A673 (cell line): ENCODE measurements at regions not wholly inside any gene's neighbourhood (a gene's known extent, or its start where the extent isn't known, plus 50 kb on each side); places are given as distances from the start of the nearest gene placed in this dataset.

Experiments
- BruUV-seq: library from RNA; stranded (reverse); fragments of 400-500 nt; replicated peaks from 2 replicates; lab custom pipeline; 2021; lab: Mats Ljungman, UMichigan
- CTCF ChIA-PET: fragments of 300-600 bp; sonication (Branson Sonifier 250); formaldehyde crosslinking; loops from one replicate; lab custom pipeline; 2022; ENCODE audit warnings: antibody characterized with exemption; lab: Charles Lee
- POLR2A ChIA-PET: fragments of 300-600 bp; sonication (Branson Sonifier 250); formaldehyde crosslinking; loops from one replicate; lab custom pipeline; 2022; ENCODE audit warnings: antibody characterized with exemption; ENCODE audit not compliant: low non-redundant PET; lab: Charles Lee
- DNase-seq: peaks from one replicate; pipeline ENCODE4 v3.0.0-alpha.2; 2015; ENCODE audit warnings: low spot score
- H3K27ac ChIP-seq: fragments of 200-600 bp; sonication (generic); 2 replicates; pipeline ENCODE4 v1.5.1; 2016; ENCODE audit warnings: mixed run types, low read depth, mild to moderate bottlenecking, mixed read lengths, antibody characterized with exemption, low read length; ENCODE audit not compliant: poor library complexity, severe bottlenecking
- H3K27me3 ChIP-seq: fragments of 200-600 bp; sonication (generic); replicated peaks from 2 replicates; pipeline ENCODE4 v1.6.1; 2017; ENCODE audit warnings: mixed run types, low read depth, mild to moderate bottlenecking, mixed read lengths, antibody characterized with exemption, low read length; ENCODE audit not compliant: insufficient read depth, poor library complexity
- H3K36me3 ChIP-seq: fragments of 200-600 bp; sonication (generic); 2 replicates; pipeline ENCODE4 v1.6.1; 2016; ENCODE audit warnings: mixed run types, mild to moderate bottlenecking, mixed read lengths, antibody characterized with exemption, low read length; ENCODE audit not compliant: insufficient read depth, poor library complexity, severe bottlenecking
- H3K4me1 ChIP-seq: fragments of 200-600 bp; sonication (generic); 2 replicates; pipeline ENCODE4 v1.6.1; 2017; ENCODE audit warnings: mixed run types, mild to moderate bottlenecking, mixed read lengths, antibody characterized with exemption, low read length; ENCODE audit not compliant: insufficient read depth, poor library complexity, severe bottlenecking
- H3K4me3 ChIP-seq: fragments of 200-600 bp; sonication (generic); 2 replicates; pipeline ENCODE4 v1.5.1; 2016; ENCODE audit warnings: low read depth, mixed run types, mild to moderate bottlenecking, mixed read lengths, low read length; ENCODE audit not compliant: poor library complexity, severe bottlenecking
- H3K9me3 ChIP-seq: fragments of 200-600 bp; sonication (generic); 2 replicates; pipeline ENCODE4 v1.6.1; 2016; ENCODE audit warnings: mixed run types, low read depth, mild to moderate bottlenecking, mixed read lengths, antibody characterized with exemption, low read length; ENCODE audit not compliant: poor library complexity, severe bottlenecking
- CTCF ChIP-seq: fragments of 300-800, 200-600 bp; sonication (generic); conservative IDR thresholded peaks from 2 replicates; pipeline ENCODE4 v1.5.1; 2017; ENCODE audit warnings: low read depth, mild to moderate bottlenecking, antibody characterized with exemption, low read length, moderate library complexity, mixed read lengths
- EZH2 ChIP-seq: fragments of 200-600 bp; sonication (generic); IDR thresholded peaks from 2 replicates; pipeline ENCODE4 v1.6.1; 2017; ENCODE audit warnings: borderline replicate concordance, low read depth, mild to moderate bottlenecking, mixed read lengths, antibody characterized with exemption, low read length; ENCODE audit not compliant: poor library complexity, severe bottlenecking
- intact Hi-C: fragments of 100-400 bp; cut with micrococcal nuclease; formaldehyde crosslinking; loops from one replicate; pipeline ENCODE4 v1.10.0; 2022; ENCODE audit not compliant: unreplicated experiment

- intact Hi-C loops = no loop called here
- TF ChIP-seq EZH2 (no peak), CTCF (no peak)
- POLR2A ChIA-PET = no interaction called here
- DNase-seq = no peak
- no peaks in the 10 kb centered on the region for H3K27me3 ChIP-seq
- no peaks in the 10 kb centered on the region for H3K36me3 ChIP-seq
- no TSS peak for BruUV-seq
- no peak overlapping the region for H3K4me3 ChIP-seq
- CTCF ChIA-PET = no interaction called here
- no peak overlapping the region for H3K27ac ChIP-seq
- no peaks in the 10 kb centered on the region for H3K9me3 ChIP-seq
- H3K4me1 ChIP-seq = no peaks in the 10 kb centered on the region
These were observed 51.7 kb upstream of the BARHL2 start for GRCh38 chr1:90768826-90769225.

GRCh38 chr1:90768098-90768497, 51.0 kb upstream of the BARHL2 start:
- H3K36me3 ChIP-seq = no peaks in the 10 kb centered on the region
- BruUV-seq = no TSS peak
- TF ChIP-seq CTCF = no peak
- ChIA-PET CTCF (interaction anchor here (0.6 kb wide), 1 partner anchor 47 kb away, joined by 3 read pairs; no protein-coding TSS in a partner anchor), POLR2A (no interaction called here)
- no peak overlapping the region for H3K27ac ChIP-seq
- intact Hi-C loops = no loop called here
- H3K4me1 ChIP-seq = no peaks in the 10 kb centered on the region
- DNase-seq = no peak
- no peak overlapping the region for H3K4me3 ChIP-seq
- no peaks in the 10 kb centered on the region for H3K27me3 ChIP-seq
- H3K9me3 ChIP-seq = no peaks in the 10 kb centered on the region
